Stimulated activated naive CD8-positive, alpha-beta T cell treated with anti-CD3 and anti-CD28 coated beads, Interleukin-15, Interleukin-2, amounts not matched to agents 100 U/mL and 50 U/mL, for 24 hours (primary cell): ENCODE measurements at regions not wholly inside any gene's neighbourhood (a gene's known extent, or its start where the extent isn't known, plus 50 kb on each side); places are given as distances from the start of the nearest gene placed in this dataset.
"Not testable (repeated sequence)": the region's sequence is repeated elsewhere in the genome, so short reads cannot be mapped to it uniquely, and the experiment has no call there.

Experiments
- ATAC-seq: fragments of 150-1000 bp; cut with Tn5 transposase; one replicate; pipeline ENCODE4 v1.10.0; 2021
- DNase-seq: peaks from one replicate; pipeline ENCODE4 v3.0.0; 2021

DNA sequence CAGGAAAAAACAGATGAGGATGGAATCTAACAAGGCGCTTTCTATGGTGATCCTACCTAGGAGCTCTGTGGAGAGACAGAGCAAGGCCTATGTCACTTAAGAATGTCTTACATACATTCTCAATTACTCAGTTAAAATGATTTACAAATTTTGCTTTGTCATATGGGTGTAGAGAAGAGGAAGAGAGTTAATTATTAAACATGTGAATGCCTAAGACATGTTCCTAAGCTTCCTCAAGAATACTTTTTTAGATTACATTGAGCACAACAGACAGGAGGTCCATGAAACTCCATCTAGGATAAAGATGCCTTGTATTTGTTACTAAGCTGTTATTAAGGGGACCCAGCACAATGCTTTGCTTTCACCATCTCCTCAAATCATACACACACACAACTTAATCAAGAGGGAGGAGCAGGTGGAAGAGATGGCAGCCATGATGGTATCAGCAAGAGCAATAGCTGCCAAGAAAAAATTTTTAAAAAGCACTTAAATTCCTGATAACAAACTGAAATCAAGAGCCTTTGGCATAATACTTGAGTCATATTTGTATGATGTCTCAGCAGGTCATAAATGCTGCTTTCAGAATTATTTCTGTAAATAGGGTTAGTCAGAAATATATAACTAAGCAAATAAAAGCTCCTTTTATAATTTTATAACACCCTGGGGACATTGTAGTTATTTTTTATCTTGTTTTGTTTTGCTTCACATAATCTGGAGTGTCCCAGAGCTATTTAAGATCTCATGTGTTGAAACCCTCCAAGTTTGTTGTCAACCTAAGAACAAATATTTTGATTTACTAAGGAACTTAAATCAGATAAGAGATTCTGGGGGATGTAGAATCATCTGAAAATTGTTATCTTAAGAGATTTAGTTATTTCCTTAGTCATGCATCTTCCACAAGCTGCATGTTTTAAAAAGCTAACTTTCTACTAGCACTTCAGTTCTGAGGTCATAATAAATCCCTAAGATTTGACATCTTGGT is 70.0 kb upstream of the CD2AP start:
- DNase-seq: no peak
- ATAC-seq: no peak

DNA sequence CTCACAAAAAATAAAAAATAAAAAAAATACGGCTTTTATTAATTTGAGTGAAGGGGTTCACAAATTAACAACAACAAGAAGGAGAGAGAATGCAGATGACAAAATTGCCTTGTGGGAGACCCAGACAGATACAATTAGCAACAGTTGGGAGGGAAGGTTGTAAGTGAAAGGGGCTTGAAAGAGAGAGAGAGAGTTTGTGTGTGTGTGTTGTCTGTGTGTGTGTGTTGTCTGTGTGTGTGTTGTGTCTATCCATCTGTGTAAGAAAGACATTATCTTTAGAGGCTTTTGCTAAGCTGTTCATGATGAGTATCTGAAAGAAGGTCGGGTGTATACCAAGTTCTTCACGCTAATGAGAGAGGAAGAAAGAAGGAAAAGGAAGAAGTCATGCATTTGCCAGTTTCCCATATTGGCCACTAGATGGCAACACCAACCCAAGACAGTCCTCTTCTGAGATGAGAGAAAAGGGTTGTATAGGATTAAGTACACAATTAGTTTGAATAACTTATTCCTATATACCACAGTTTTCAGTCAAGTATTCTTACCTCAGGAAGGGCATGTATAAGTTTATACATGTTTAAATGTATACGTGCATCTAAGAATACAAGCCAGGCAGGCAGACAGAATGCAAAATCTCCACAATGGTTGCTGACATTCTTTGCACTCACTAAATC is 63.7 kb upstream of the CD2AP start:
- peak; percentile 12 for DNase-seq
- ATAC-seq: peak; percentile 66

DNA sequence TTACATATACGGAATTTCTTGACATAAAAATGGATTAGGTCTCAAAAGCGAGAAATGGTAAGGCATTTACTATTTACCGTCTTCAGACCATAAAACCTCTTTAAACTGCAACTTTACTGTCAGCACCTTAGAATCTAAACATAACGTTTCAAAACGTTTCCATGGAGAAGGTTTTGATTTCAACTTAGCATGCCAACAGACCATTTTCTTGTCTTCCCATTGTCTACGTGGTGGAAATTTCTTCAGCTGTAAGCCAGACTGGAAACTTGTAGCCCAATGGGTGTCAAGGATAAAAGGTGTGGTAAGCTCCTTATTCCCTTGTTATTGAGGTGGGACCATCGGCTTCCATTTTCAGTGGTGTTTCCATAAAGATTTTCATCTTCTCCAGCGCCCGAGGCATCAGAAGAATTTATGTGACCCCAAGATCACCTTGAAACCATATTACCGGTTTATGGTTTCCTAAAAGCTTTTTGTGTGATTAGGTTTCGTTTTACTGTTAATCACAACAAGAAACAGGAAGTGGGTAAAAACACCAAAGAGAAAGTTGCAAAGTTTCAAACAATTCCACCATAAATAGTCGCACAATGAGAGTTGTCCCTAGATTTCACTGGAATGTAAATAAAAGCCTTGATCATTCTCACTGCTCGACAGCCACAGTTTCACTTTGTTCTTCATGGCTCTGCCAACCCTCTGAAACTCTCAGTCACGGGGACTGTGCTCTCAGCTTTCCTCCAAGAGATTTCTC is 63.0 kb upstream of the CD2AP start:
- DNase-seq: no peak
- ATAC-seq: peak; percentile 46

DNA sequence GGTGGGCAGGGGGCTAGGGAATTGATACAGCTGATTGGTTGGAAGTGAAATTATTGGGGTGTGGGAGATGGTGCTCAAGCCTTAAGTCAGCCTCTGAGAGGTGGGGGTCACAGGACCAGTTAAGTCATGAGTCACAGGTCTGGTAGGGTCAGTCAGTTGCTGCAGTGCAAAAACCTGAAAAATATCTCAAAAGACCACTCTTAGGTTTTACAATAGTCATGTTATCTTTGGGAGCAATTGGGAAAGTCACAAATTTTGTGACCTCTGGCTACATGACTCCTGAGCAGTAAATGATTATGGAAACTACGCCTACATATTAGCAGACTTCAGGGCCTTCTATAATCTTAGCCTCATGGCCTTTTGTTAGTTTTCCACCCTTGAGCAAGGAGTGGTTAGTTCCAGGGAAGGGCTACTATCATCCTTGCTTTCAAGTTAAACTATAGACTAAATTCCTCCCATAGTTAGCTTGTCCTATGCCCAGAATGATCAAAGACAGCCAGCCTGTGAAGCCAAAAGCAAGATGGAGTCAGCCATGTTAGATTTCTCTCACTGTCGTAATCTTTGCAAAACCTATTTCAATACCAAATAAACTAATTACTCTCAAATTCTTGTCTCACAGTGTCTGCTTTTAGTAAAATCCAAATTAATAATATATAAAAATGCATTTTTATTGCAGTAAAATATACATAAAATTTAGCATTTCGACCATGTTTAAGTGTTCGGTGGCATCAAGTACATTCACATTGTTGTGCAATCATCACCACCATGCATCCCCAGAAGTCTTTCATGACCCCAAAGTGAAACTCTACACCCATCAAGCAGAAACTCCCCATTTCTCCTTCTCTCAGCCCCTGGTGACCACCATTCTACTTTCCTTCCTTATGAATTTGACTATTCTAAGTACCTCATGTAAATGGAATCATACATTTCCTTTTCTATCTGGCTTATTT is 60.9 kb upstream of the CD2AP start:
- DNase-seq (no peak), ATAC-seq (no peak)

DNA sequence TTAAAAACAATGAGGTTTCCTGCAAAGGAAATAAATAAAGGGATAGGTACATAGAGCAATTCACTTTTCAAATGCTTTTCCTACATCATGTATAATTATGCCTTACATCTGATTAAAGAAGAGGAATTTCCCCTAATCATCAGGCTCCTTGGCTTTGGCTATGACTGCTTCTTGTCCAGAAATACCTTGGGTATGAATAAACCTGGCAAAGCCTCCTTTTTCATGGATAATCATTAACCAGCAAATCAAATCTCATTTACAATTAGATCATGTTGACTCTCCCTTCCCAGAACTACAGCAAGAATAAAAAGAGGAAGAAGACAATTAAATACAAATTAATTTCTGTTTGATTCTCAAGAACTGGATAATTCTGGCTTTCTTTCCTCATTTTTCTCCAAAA is 58.0 kb upstream of the CD2AP start:
- no peak for ATAC-seq
- DNase-seq: no peak

DNA sequence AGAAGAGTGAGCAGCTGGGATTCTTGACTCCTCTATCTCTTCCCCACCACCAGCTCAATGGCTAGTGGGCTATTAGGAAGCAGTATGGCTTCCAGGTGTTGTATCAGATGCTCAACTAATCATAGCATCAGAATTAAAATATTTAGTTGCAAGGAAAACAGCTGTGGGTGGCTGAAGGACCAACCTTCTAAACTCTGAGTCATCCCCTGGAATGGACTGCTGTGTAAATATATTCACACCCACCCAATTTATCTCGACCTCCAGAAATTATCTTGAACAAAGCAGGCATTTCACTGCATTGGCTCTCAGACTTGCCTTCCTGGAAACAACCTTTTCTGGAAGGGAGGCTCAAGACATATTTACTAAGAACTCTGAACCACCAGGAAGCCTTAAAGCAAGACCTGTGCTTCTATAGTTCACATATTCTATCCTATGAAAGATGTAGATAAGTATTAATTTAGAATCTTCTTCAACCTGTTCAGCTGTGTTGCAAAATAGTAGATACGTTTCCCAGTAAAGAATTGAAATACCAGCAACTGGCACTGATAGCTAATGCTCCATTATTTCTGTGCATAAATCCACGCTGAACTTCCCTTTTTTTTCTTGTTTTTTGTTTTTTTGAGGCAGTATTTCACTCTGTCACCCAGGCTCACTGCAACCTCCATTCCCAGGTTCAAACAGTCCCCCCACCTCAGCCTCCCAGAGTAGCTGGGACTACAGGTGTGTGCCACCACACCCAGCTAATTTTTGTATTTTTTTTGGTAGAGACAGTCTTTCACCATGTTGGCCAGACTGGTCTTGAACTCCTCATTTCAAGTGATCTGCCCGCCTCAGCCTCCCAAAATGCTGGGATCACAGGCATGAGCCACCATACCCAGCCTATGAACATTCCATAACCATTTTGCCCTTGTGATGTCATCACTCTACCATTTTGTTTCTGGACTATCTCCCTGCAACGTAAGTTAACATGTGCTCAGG is 56.9 kb upstream of the CD2AP start:
- DNase-seq (no peak), ATAC-seq (no peak)

DNA sequence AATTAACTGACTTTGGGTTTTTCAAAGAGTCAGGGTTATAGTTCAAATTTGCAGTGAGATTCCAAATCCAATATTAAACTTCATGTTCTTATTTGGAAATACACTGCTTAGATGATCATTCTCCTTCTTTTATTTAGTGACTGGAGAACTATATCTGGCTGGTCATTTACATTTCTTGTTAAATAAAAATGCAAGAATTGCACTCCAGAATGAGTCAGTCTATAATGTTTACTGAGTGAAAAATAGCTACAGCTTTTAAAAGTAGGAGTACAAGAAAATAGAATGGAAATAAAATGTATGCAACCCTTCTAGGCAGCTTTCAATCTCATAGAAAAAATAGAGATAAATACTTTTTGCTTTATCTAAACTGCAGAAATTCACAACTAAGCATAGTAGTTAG is 54.5 kb upstream of the CD2AP start:
- no peak for ATAC-seq
- no peak for DNase-seq

DNA sequence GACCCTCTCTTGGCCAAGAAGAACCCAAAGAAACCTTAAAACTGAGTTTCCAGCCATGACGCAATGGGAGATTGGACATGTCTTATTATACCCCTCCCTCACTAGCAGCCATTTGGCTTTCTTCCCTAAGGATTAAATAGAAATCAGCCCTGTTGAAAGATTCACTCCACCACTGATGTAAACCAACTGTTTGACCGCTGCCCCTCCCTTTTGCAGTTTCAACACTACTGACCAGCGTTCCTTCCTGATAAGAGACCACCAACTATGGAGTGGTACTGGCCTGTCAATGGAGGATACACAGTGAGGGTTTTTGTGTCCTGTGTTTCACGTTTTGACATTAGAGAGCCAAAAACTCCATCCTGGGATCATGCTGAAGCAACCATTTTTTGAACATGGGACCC is 53.2 kb upstream of the CD2AP start:
- ATAC-seq (no peak), DNase-seq (no peak)

DNA sequence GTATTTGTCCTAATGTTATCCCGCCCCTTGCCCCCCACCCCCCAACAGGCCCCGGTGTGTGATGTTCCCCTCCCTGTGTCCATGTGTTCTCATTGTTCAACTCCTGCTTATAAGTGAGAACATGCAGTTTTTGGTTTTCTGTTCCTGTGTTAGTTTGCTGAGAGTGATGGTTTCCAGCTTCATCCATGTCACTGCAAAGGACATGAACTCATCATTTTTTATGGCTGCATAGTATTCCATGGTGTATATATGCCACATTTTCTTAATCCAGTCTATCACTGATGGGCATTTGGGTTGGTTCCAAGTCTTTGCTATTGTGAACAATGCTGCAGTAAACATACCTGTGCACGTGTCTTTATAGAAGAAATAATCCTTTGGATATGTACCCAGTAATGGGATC is 51.9 kb upstream of the CD2AP start:
- DNase-seq, ATAC-seq: not testable (repeated sequence)

DNA sequence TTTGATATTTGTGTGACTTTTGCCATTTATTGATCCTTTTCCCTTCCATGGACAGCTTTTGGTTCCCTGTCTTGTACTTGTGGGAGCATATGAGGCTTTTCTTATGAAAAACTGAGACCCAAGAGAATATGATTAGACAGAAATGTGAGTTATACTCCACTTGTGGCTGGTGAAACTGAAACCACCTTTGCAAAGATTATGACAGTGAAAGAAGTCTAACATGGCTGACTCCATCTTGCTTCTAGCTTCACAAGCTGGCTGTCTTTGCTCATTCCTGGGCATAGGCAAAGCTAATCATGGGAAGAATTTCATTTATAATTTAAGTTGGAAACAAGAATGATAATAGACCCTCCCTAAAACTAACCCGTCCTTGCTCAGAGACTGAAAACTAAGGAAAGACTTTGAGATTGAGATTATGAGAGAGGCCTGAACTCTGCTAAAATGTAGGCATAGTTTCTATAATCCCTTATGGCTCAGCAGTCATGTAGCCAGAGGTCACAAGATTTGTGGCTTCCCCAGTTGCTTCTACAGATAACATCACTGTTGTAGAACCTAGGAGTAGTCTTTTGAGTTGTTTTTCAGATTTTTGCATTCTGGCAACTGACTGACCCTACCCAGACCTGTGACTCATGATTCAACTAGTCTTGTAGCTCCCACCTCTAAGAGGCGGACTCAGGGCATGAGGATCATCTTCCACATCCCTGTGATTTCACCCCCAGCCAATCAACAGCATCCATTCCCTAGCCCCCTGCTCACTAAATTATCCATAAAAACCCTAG is 50.9 kb upstream of the CD2AP start:
- ATAC-seq: no peak

DNA sequence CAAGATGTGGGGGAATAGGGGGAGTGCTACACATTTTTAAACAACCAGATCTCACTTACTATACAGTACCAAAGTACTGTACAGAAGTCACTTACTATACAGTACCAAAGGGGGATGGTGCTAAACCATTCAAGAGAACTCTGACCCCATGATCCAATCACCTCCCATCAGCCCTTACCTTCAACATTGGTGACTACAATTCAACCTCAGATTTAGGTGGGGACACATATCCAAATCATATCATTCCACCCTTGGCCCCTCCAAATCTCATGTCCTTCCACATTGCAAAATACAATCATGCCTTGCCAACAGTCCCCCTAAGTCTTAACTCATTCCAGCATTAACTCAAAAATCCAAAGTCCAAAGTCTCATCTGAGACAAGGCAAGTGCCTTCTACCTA is 49.9 kb upstream of the CD2AP start:
- ATAC-seq: no peak
- no peak for DNase-seq

More for the DNA sequence above, 50.9 kb upstream of the CD2AP start:
- DNase-seq: no peak
